ENCODE measurements at regions not wholly inside any gene's neighbourhood (a gene's known extent, or its start where the extent isn't known, plus 50 kb on each side); places are given as distances from the start of the nearest gene placed in this dataset.
"Not testable (repeated sequence)": the region's sequence is repeated elsewhere in the genome, so short reads cannot be mapped to it uniquely, and the experiment has no call there.

GRCh38 chr2:199186301-199186751 is 271.4 kb downstream of the SATB2 start:
- CTCF ChIA-PET = interaction anchor here (1.0 kb wide), 1 partner anchor 285 kb away, joined by 4 read pairs; no protein-coding TSS in a partner anchor
- 0 out of 2 replicates have a peak, but pooled peaks cover 4% of the 10 kb centered on the region for H3K9me3 Mint-ChIP-seq
- TF ChIP-seq FOXP4 (CRISPR knock-in tag; IDR thresholded peaks at IDR 0.05) (peak; percentile 52; the same call in 1 of the 2 replicates), ERG (CRISPR knock-in tag; IDR thresholded peaks at IDR 0.05) (no peak), ZNF281 (CRISPR knock-in tag; IDR thresholded peaks at IDR 0.05) (no peak)
- peaks cover 53% of the 10 kb centered on the region for H3K4me1 Mint-ChIP-seq
- DNase-seq (ENCODE audit: low spot score) = no peak
- ATAC-seq = peak; percentile 86
- no peaks in the 10 kb centered on the region for H3K27me3 Mint-ChIP-seq (ENCODE audit: low read depth)
- peak overlapping the region; percentile 33; the same call in 1 of the 2 replicates for H3K4me3 Mint-ChIP-seq
- H3K27ac Mint-ChIP-seq = peak overlapping the region; percentile 98
- POLR2A ChIA-PET = no interaction called here
- no peaks in the 10 kb centered on the region; the same call in 1 of the 2 replicates for H3K36me3 Mint-ChIP-seq

- CTCF ChIA-PET; H3K36me3 Mint-ChIP-seq; DNase-seq (ENCODE audit: low spot score); H3K27me3 Mint-ChIP-seq (ENCODE audit: low read depth); ATAC-seq: not testable (repeated sequence)
- Mint-ChIP-seq H3K4me3 (peak overlapping the region; percentile 40), H3K9me3 (peaks cover 11% of the 10 kb centered on the region), H3K4me1 (peaks cover 55% of the 10 kb centered on the region), H3K27ac (peak overlapping the region; percentile 97)
- POLR2A ChIA-PET = interaction anchor here (0.7 kb wide), 1 partner anchor 393 kb away, joined by 3 read pairs; no protein-coding TSS in a partner anchor
Measured at GRCh38 chr2:199185174-199185573, 272.6 kb downstream of the SATB2 start.

GRCh38 chr2:199163613-199164458 is 293.9 kb downstream of the SATB2 start:
- ATAC-seq (peak; percentile 52; the same call in 1 of the 2 replicates), DNase-seq (ENCODE audit: low spot score) (no peak)
- no peak for TF ChIP-seq E2F1 (CRISPR knock-in tag; IDR thresholded peaks at IDR 0.05)
- no peak for TF ChIP-seq ZNF281 (CRISPR knock-in tag; IDR thresholded peaks at IDR 0.05)
- H3K27ac Mint-ChIP-seq = no peak overlapping the region
- no peak overlapping the region for H3K4me3 Mint-ChIP-seq
- 0 out of 2 replicates have a peak, but pooled peaks cover 6% of the 10 kb centered on the region for H3K36me3 Mint-ChIP-seq
- no peaks in the 10 kb centered on the region; the same call in 1 of the 2 replicates for H3K27me3 Mint-ChIP-seq (ENCODE audit: low read depth)
- H3K4me1 Mint-ChIP-seq = peaks cover 35% of the 10 kb centered on the region
- ChIA-PET POLR2A (no interaction called here), CTCF (no interaction called here)
- peaks cover 18% of the 10 kb centered on the region for H3K9me3 Mint-ChIP-seq

Measured in WTC11 (cell line).